Gastrocnemius medialis (tissue), 4 donors: ENCODE measurements at regions not wholly inside any gene's neighbourhood (a gene's known extent, or its start where the extent isn't known, plus 50 kb on each side); places are given as distances from the start of the nearest gene placed in this dataset.

Experiments
- CTCF ChIP-seq, 5 experiments: fragments of 450-650 bp in 3 of 5; fragments of 200-600 bp in 2 of 5; sonication (generic) in 2 of 5; IDR thresholded peaks in 4 of 5; conservative IDR thresholded peaks in 1 of 5; 1 replicate in 4 of 5; 2 replicates in 1 of 5; pipeline ENCODE4 v1.5.1; 2016 to 2019; ENCODE audit warnings: antibody characterized with exemption in 5 of 5, mild to moderate bottlenecking in 3 of 5, moderate library complexity in 3 of 5
- POLR2A ChIP-seq, 2 donors: fragments of 450-650 bp; IDR thresholded peaks; one replicate each; pipeline ENCODE4 v1.6.1; 2017; ENCODE audit warnings: antibody characterized with exemption in 2 of 2, mild to moderate bottlenecking in 2 of 2, moderate library complexity in 2 of 2

- TF ChIP-seq CTCF (IDR thresholded peaks at IDR 0.05 in 4 of 5, conservative IDR thresholded peaks at IDR 0.05 in 1 of 5) (no peak), POLR2A (IDR thresholded peaks at IDR 0.05) (no peak)
Observed at GRCh38 chr5:130995254-130995515, 169.9 kb downstream of the HINT1 start.
